ENCODE measurements at regions not wholly inside any gene's neighbourhood (a gene's known extent, or its start where the extent isn't known, plus 50 kb on each side); places are given as distances from the start of the nearest gene placed in this dataset.

- H3K4me3 ChIP-seq = no peak overlapping the region
- TF ChIP-seq POLR2A (IDR thresholded peaks at IDR 0.05) = no peak
- TF ChIP-seq, protein P1, sequence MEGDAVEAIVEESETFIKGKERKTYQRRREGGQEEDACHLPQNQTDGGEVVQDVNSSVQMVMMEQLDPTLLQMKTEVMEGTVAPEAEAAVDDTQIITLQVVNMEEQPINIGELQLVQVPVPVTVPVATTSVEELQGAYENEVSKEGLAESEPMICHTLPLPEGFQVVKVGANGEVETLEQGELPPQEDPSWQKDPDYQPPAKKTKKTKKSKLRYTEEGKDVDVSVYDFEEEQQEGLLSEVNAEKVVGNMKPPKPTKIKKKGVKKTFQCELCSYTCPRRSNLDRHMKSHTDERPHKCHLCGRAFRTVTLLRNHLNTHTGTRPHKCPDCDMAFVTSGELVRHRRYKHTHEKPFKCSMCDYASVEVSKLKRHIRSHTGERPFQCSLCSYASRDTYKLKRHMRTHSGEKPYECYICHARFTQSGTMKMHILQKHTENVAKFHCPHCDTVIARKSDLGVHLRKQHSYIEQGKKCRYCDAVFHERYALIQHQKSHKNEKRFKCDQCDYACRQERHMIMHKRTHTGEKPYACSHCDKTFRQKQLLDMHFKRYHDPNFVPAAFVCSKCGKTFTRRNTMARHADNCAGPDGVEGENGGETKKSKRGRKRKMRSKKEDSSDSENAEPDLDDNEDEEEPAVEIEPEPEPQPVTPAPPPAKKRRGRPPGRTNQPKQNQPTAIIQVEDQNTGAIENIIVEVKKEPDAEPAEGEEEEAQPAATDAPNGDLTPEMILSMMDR (IDR thresholded peaks at IDR 0.05) = no peak
- DNase-seq (ENCODE audit: low spot score) = no peak
- H3K27me3 ChIP-seq (replicated peaks; ENCODE audit: insufficient read depth) = no peaks in the 10 kb centered on the region
- H3K36me3 ChIP-seq = no peaks in the 10 kb centered on the region
- no peaks in the 10 kb centered on the region for H3K4me1 ChIP-seq (replicated peaks)
- 85% methylated on average over 12 of the region's 12 CpGs for WGBS
- H3K9me3 ChIP-seq = no peaks in the 10 kb centered on the region
- H3K27ac ChIP-seq = no peak overlapping the region
- intact Hi-C loops (cut with DNase I) = no loop called here
Measured at GRCh38 chr14:103283916-103284315, 50.1 kb upstream of the EIF5 start.

Small RNAs in the stretch of these regions (small RNA-seq; reads per million reads assigned to genes)
- 0 reads per million in 2 donors for gene AL161669.2
